AG04450 (cell line): ENCODE measurements at regions not wholly inside any gene's neighbourhood (a gene's known extent, or its start where the extent isn't known, plus 50 kb on each side); places are given as distances from the start of the nearest gene placed in this dataset.

Experiments used
- CTCF ChIA-PET: fragments of 300-600, 350-600 bp; formaldehyde crosslinking; extraction: SDS; loops from one replicate; lab custom pipeline; 2022; ENCODE audit warnings: antibody characterized with exemption, inconsistent platforms; lab: Charles Lee
- POLR2A ChIA-PET: fragments of 350-600 bp; formaldehyde crosslinking; extraction: SDS; loops from one replicate; lab custom pipeline; 2021; ENCODE audit warnings: antibody characterized with exemption, inconsistent platforms; lab: Yijun Ruan, JAX
- DNase-seq: peaks from one replicate; pipeline ENCODE4 v3.0.0-alpha.2; 2011; ENCODE audit warnings: low read depth, low spot score
- H3K27ac ChIP-seq: one replicate; pipeline ENCODE4 v1.5.1; 2012; ENCODE audit warnings: low read depth, low read length, control low read depth
- H3K27me3 ChIP-seq: one replicate; pipeline ENCODE4 v1.6.0; 2012; ENCODE audit warnings: low read length; ENCODE audit not compliant: control insufficient read depth, insufficient read depth
- H3K4me3 ChIP-seq: 2 replicates; pipeline ENCODE4 v1.5.1; 2011; ENCODE audit warnings: mild to moderate bottlenecking, low read depth, low read length, control low read depth
- H3K9me3 ChIP-seq: 2 replicates; pipeline ENCODE4 v1.5.1; 2012; ENCODE audit warnings: low read length; ENCODE audit not compliant: control insufficient read depth, insufficient read depth
- CTCF ChIP-seq: IDR thresholded peaks from 2 replicates; pipeline ENCODE4 v1.5.1; 2011; ENCODE audit warnings: low read depth, low read length, control low read depth, inconsistent platforms

DNA sequence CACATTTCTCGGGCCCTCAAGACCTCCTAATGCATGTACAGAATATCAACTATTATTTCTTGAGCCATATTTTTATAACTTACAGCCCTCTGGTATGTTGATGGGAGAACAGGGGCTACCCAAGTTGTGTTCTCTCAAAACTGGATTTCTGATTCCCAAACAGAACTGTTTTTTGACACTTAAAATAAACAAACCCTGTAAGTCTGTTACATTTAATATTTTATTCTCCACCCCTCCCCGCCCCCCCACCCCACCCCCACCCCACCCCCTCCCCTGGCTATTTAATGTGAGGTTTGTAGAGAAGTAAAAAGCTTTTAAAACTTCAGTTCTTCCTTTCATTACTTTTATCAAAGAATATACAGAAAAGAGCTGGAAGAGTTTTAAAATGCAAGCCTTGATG lies 77.9 kb downstream of the FOXB2 start:
- Histone ChIP-seq H3K27ac (no peak overlapping the region), H3K27me3 (no peaks in the 10 kb centered on the region), H3K9me3 (no peaks in the 10 kb centered on the region), H3K4me3 (no peak overlapping the region)
- DNase-seq = no peak
- CTCF ChIA-PET = no interaction called here
- TF ChIP-seq CTCF = no peak
- POLR2A ChIA-PET = no interaction called here

DNA sequence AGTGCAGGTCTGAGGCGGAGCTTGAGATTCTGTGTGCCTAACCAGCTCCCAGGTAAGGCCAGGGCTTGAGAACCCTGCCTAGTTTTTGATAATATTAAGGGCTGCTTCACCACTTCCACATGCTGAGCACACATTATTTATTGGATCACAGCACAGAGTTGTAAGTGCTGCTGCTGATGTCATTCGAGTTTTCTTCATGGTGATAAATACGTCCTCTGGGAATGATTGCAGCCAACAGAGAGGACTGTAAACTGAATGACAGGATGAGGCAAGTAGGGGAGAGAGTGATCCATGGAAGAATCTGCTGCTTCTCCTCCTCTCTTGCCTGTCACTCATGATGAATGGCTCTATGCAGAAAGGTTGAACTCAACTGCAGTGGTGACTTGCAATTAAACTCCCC lies 77.9 kb upstream of the VPS13A start:
- Histone ChIP-seq H3K4me3 (no peak overlapping the region), H3K9me3 (no peaks in the 10 kb centered on the region), H3K27ac (no peak overlapping the region), H3K27me3 (no peaks in the 10 kb centered on the region)
- no peak for DNase-seq
- CTCF ChIA-PET = no interaction called here
- POLR2A ChIA-PET = no interaction called here
- TF ChIP-seq CTCF = no peak

DNA sequence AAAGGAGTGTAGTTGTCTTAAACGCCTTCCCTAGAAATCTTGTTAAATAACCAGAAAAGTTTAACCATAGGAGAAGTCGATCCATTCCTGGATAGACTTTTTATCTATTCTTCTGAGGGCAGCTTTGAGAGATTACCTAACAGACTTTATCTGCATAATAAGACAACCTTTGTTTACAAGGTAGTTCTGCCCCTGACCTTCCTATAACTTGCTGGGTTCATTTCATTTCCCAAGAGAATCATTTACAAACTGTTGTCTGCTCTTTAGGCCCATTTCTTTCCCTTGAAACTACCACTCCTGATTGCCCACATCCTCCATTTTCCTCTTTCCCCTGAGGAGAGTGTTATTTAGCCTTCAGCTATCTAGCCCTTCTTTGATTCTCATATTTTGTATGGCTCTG lies 65.9 kb upstream of the VPS13A start:
- DNase-seq = no peak
- TF ChIP-seq CTCF = no peak
- Histone ChIP-seq H3K27ac (no peak overlapping the region), H3K4me3 (no peak overlapping the region), H3K27me3 (no peaks in the 10 kb centered on the region), H3K9me3 (no peaks in the 10 kb centered on the region)
- ChIA-PET CTCF (interaction anchor here (1.4 kb wide), 1 partner anchor 40 kb away, joined by 4 read pairs; no protein-coding TSS in a partner anchor), POLR2A (no interaction called here)

- no peaks in the 10 kb centered on the region for H3K27me3 ChIP-seq
- ChIA-PET CTCF (interaction anchor here (1.5 to 3.1 kb wide), 3 partner anchors 24 to 25 kb away, joined by 5 to 9 read pairs (median 7); no protein-coding TSS in a partner anchor), POLR2A (no interaction called here)
- no peaks in the 10 kb centered on the region for H3K9me3 ChIP-seq
- no peak overlapping the region for H3K4me3 ChIP-seq
- H3K27ac ChIP-seq = no peak overlapping the region
- no peak for DNase-seq
- no peak for TF ChIP-seq CTCF
Observed at GRCh38 chr9:77125665-77126064, 51.7 kb upstream of the VPS13A start.

- no peak for DNase-seq
- Histone ChIP-seq H3K4me3 (no peak overlapping the region), H3K27me3 (no peaks in the 10 kb centered on the region), H3K27ac (no peak overlapping the region), H3K9me3 (no peaks in the 10 kb centered on the region)
- POLR2A ChIA-PET = no interaction called here
- CTCF ChIA-PET = interaction anchor here (1.0 to 3.1 kb wide), 2 partner anchors 24 to 317 kb away, joined by 3 to 9 read pairs; no protein-coding TSS in a partner anchor
- no peak for TF ChIP-seq CTCF
Observed at GRCh38 chr9:77127071-77127470, 50.3 kb upstream of the VPS13A start.
